Hepatocyte (in vitro differentiated cells): ENCODE measurements at regions not wholly inside any gene's neighbourhood (a gene's known extent, or its start where the extent isn't known, plus 50 kb on each side); places are given as distances from the start of the nearest gene placed in this dataset.
A peak's percentile ranks its signal among the peaks of the same experiment; 100 is the strongest.

Experiments
- DNase-seq: peaks from one replicate; pipeline ENCODE4 v3.0.0-alpha.2; 2016; ENCODE audit warnings: low spot score
- H2AFZ ChIP-seq: fragments of 200-600 bp; sonication (generic); 2 replicates; pipeline ENCODE4 v1.6.0; 2016; ENCODE audit warnings: antibody characterized with exemption, mild to moderate bottlenecking
- H3K27ac ChIP-seq: fragments of 200-600 bp; sonication (generic); 2 replicates; pipeline ENCODE4 v1.5.1; 2016; ENCODE audit warnings: mild to moderate bottlenecking
- H3K27me3 ChIP-seq: fragments of 200-600 bp; sonication (generic); 2 replicates; pipeline ENCODE4 v1.6.1; 2016
- H3K36me3 ChIP-seq: fragments of 200-600 bp; sonication (generic); replicated peaks from 2 replicates; pipeline ENCODE4 v1.5.1; 2016; ENCODE audit warnings: low read depth; ENCODE audit not compliant: insufficient read depth
- H3K4me1 ChIP-seq: fragments of 200-600 bp; sonication (generic); 2 replicates; pipeline ENCODE4 v1.5.1; 2016; ENCODE audit warnings: mild to moderate bottlenecking, moderate library complexity; ENCODE audit not compliant: insufficient read depth
- H3K4me2 ChIP-seq: fragments of 200-600 bp; sonication (generic); 2 replicates; pipeline ENCODE4 v1.6.0; 2016
- H3K4me3 ChIP-seq: fragments of 200-600 bp; sonication (generic); 2 replicates; pipeline ENCODE4 v1.5.1; 2016; ENCODE audit warnings: mild to moderate bottlenecking
- H3K79me2 ChIP-seq: fragments of 200-600 bp; sonication (generic); 2 replicates; pipeline ENCODE4 v1.6.0; 2017; ENCODE audit warnings: mild to moderate bottlenecking
- H3K9me2 ChIP-seq: fragments of 200-600 bp; sonication (generic); replicated peaks from 2 replicates; pipeline ENCODE4 v1.6.0; 2017; ENCODE audit warnings: mild to moderate bottlenecking; ENCODE audit not compliant: insufficient read depth
- H3K9me3 ChIP-seq: fragments of 200-600 bp; sonication (generic); 2 replicates; pipeline ENCODE4 v1.5.1; 2016; ENCODE audit warnings: low read depth, mild to moderate bottlenecking
- H4K20me1 ChIP-seq: fragments of 200-600 bp; sonication (generic); 2 replicates; pipeline ENCODE4 v1.6.0; 2016; ENCODE audit warnings: mild to moderate bottlenecking; ENCODE audit not compliant: insufficient read depth, poor library complexity, severe bottlenecking
- CTCF ChIP-seq: fragments of 200-600 bp; sonication (generic); IDR thresholded peaks from 2 replicates; pipeline ENCODE4 v1.5.1; 2016; ENCODE audit warnings: antibody characterized with exemption, mild to moderate bottlenecking; ENCODE audit not compliant: poor library complexity
- EZH2 ChIP-seq: fragments of 200-600 bp; sonication (generic); IDR thresholded peaks from 2 replicates; pipeline ENCODE4 v1.6.1; 2016; ENCODE audit warnings: antibody characterized with exemption, mild to moderate bottlenecking, borderline replicate concordance
- EZH2phosphoT487 ChIP-seq: fragments of 200-600 bp; sonication (generic); IDR thresholded peaks from one replicate; pipeline ENCODE4 v1.6.1; 2018; ENCODE audit warnings: antibody characterized with exemption, mild to moderate bottlenecking, low read depth, moderate library complexity; ENCODE audit not compliant: unreplicated experiment, severe bottlenecking
- WGBS: methylation state at CpG from one replicate; pipeline ENCODE4 v1.1.6; 2016; ENCODE audit warnings: low lambda C conversion rate; ENCODE audit errors: missing lambda C conversion rate; 5-methylcytosine and 5-hydroxymethylcytosine counted together

GRCh38 chr5:101942321-101942882 is 353.7 kb downstream of the SLCO4C1 start:
- no peak for TF ChIP-seq EZH2phosphoT487
- TF ChIP-seq CTCF: peak; percentile 70
- 44% methylated on average over 8 of the region's 8 CpGs for WGBS
- no peaks in the 10 kb centered on the region for H4K20me1 ChIP-seq
- DNase-seq: peak; percentile 66
- H3K9me2 ChIP-seq: no peaks in the 10 kb centered on the region
- H3K79me2 ChIP-seq: no peaks in the 10 kb centered on the region
- H3K4me1 ChIP-seq: no peaks in the 10 kb centered on the region
- no peaks in the 10 kb centered on the region for H3K36me3 ChIP-seq
- no peak overlapping the region for H2AFZ ChIP-seq
- no peak overlapping the region for H3K4me3 ChIP-seq
- H3K4me2 ChIP-seq: no peak overlapping the region
- H3K27ac ChIP-seq: no peak overlapping the region
- no peaks in the 10 kb centered on the region for H3K27me3 ChIP-seq
- no peaks in the 10 kb centered on the region for H3K9me3 ChIP-seq

- H3K4me2 ChIP-seq: no peak overlapping the region
- 69% methylated on average over 2 of the region's 2 CpGs for WGBS
Measured at GRCh38 chr5:101937041-101937440, 359.0 kb downstream of the SLCO4C1 start.

GRCh38 chr5:101935086-101935485 is 361.0 kb downstream of the SLCO4C1 start:
- no peak overlapping the region for H2AFZ ChIP-seq
- no peaks in the 10 kb centered on the region for H4K20me1 ChIP-seq
- H3K4me2 ChIP-seq: no peak overlapping the region
- H3K4me3 ChIP-seq: no peak overlapping the region
- no peak overlapping the region for H3K27ac ChIP-seq
- no peaks in the 10 kb centered on the region for H3K4me1 ChIP-seq
- no peaks in the 10 kb centered on the region for H3K27me3 ChIP-seq
- H3K79me2 ChIP-seq: no peaks in the 10 kb centered on the region
- no peaks in the 10 kb centered on the region for H3K9me3 ChIP-seq
- H3K36me3 ChIP-seq: no peaks in the 10 kb centered on the region
- no peak for TF ChIP-seq EZH2phosphoT487
- no peak for TF ChIP-seq CTCF
- TF ChIP-seq EZH2: no peak
- no peak for DNase-seq
- H3K9me2 ChIP-seq: no peaks in the 10 kb centered on the region

More at GRCh38 chr5:101937041-101937440, 359.0 kb downstream of the SLCO4C1 start:
- Histone ChIP-seq H3K4me1 (no peaks in the 10 kb centered on the region), H2AFZ (no peak overlapping the region), H3K9me3 (no peaks in the 10 kb centered on the region), H3K36me3 (no peaks in the 10 kb centered on the region), H3K79me2 (no peaks in the 10 kb centered on the region), H3K4me3 (no peak overlapping the region), H4K20me1 (no peaks in the 10 kb centered on the region), H3K9me2 (no peaks in the 10 kb centered on the region), H3K27me3 (no peaks in the 10 kb centered on the region), H3K27ac (no peak overlapping the region)
- no peak for DNase-seq
- TF ChIP-seq CTCF: no peak
- TF ChIP-seq EZH2: no peak
- TF ChIP-seq EZH2phosphoT487: no peak

GRCh38 chr5:101932599-101932998 is 363.5 kb downstream of the SLCO4C1 start:
- Histone ChIP-seq H3K4me1 (peaks cover 7% of the 10 kb centered on the region), H3K36me3 (no peaks in the 10 kb centered on the region), H3K9me2 (no peaks in the 10 kb centered on the region), H3K4me2 (no peak overlapping the region), H3K27me3 (no peaks in the 10 kb centered on the region), H4K20me1 (no peaks in the 10 kb centered on the region), H3K9me3 (no peaks in the 10 kb centered on the region), H3K79me2 (no peaks in the 10 kb centered on the region), H3K27ac (no peak overlapping the region), H3K4me3 (no peak overlapping the region), H2AFZ (no peak overlapping the region)
- WGBS: 65% methylated on average over 3 of the region's 3 CpGs
- TF ChIP-seq EZH2phosphoT487: no peak
- TF ChIP-seq EZH2: no peak
- no peak for TF ChIP-seq CTCF
- DNase-seq: no peak
